SK-N-SH treated with all-trans-retinoic acid at 6 μM for 48 hours (cell line): ENCODE measurements at regions not wholly inside any gene's neighbourhood (a gene's known extent, or its start where the extent isn't known, plus 50 kb on each side); places are given as distances from the start of the nearest gene placed in this dataset.

ENCODE experiments used
- ATAC-seq: fragments of 200-7000 bp; cut with Tn5 transposase; 3 replicates; pipeline ENCODE4 v1.9.1; 2020; ENCODE audit warnings: mild to moderate bottlenecking, moderate library complexity
- ARNTL ChIP-seq: fragments of 450-650 bp; formaldehyde crosslinking; IDR thresholded peaks from 2 replicates; pipeline ENCODE4 v1.5.0; 2020; ENCODE audit warnings: low read depth, mild to moderate bottlenecking, moderate library complexity, borderline replicate concordance
- BACH2 ChIP-seq: fragments of 250-450 bp; sonication (Bioruptor Pico); IDR thresholded peaks from 2 replicates; pipeline ENCODE4 v1.9.0; 2021; ENCODE audit warnings: mild to moderate bottlenecking, borderline replicate concordance
- CREB5 ChIP-seq: fragments of 250-450 bp; sonication (Bioruptor Pico); IDR thresholded peaks from 2 replicates; pipeline ENCODE4 v1.5.1; 2020; ENCODE audit warnings: low read depth, mild to moderate bottlenecking, moderate library complexity
- ESRRG ChIP-seq: fragments of 250-450 bp; sonication (Bioruptor Pico); IDR thresholded peaks from 2 replicates; pipeline ENCODE4 v1.6.1; 2021; ENCODE audit warnings: mild to moderate bottlenecking
- GLIS3 ChIP-seq: fragments of 250-450 bp; sonication (Bioruptor Pico); IDR thresholded peaks from 2 replicates; pipeline ENCODE4 v1.5.0; 2020; ENCODE audit warnings: mild to moderate bottlenecking, moderate library complexity
- ISL1 ChIP-seq: fragments of 250-450 bp; sonication (Bioruptor Pico); IDR thresholded peaks from 2 replicates; pipeline ENCODE4 v2.1.2; 2022; ENCODE audit warnings: mild to moderate bottlenecking, moderate library complexity
- PPARA ChIP-seq: fragments of 250-450 bp; sonication (Bioruptor Pico); IDR thresholded peaks from 2 replicates; pipeline ENCODE4 v1.5.0; 2020; ENCODE audit warnings: mild to moderate bottlenecking, borderline replicate concordance
- RARB ChIP-seq: fragments of 250-450 bp; sonication (Bioruptor Pico); IDR thresholded peaks from 2 replicates; pipeline ENCODE4 v1.8.0; 2021; ENCODE audit warnings: mild to moderate bottlenecking, moderate library complexity
- SNAI2 ChIP-seq: fragments of 250-450 bp; sonication (Bioruptor Pico); IDR thresholded peaks from 2 replicates; pipeline ENCODE4 v1.5.0; 2020; ENCODE audit warnings: mild to moderate bottlenecking, moderate library complexity
- TOX ChIP-seq: fragments of 250-450 bp; sonication (Bioruptor Pico); IDR thresholded peaks from 2 replicates; pipeline ENCODE4 v1.8.0; 2021; ENCODE audit warnings: mild to moderate bottlenecking, moderate library complexity, borderline replicate concordance
- ZFP30 ChIP-seq: fragments of 450-650 bp; formaldehyde crosslinking; IDR thresholded peaks from 2 replicates; pipeline ENCODE4 v1.5.0; 2022; ENCODE audit warnings: mild to moderate bottlenecking, moderate library complexity
- ZNF565 ChIP-seq: fragments of 450-650 bp; formaldehyde crosslinking; conservative IDR thresholded peaks from 2 replicates; pipeline ENCODE4 v1.5.0; 2020; ENCODE audit warnings: low read depth, mild to moderate bottlenecking, moderate library complexity
- ZNF70 ChIP-seq: fragments of 450-650 bp; formaldehyde crosslinking; IDR thresholded peaks from 2 replicates; pipeline ENCODE4 v1.5.0; 2020; ENCODE audit warnings: mild to moderate bottlenecking, moderate library complexity
- ZNF8 ChIP-seq: fragments of 450-650 bp; formaldehyde crosslinking; IDR thresholded peaks from 2 replicates; pipeline ENCODE4 v1.5.0; 2020; ENCODE audit warnings: mild to moderate bottlenecking, moderate library complexity
- TF ChIP-seq, protein P1 (sequence below): fragments of 250-450 bp; sonication (Bioruptor Pico); IDR thresholded peaks from 2 replicates; pipeline ENCODE4 v1.8.0; 2020; ENCODE audit warnings: mild to moderate bottlenecking, moderate library complexity, borderline replicate concordance
- TF ChIP-seq, protein P2 (sequence below): fragments of 250-450 bp; sonication (Bioruptor Pico); IDR thresholded peaks from 2 replicates; pipeline ENCODE4 v1.8.0; 2021; ENCODE audit warnings: low read depth, mild to moderate bottlenecking, moderate library complexity, borderline replicate concordance
- TF ChIP-seq, protein P3 (sequence below): fragments of 250-450 bp; sonication (Bioruptor Pico); IDR thresholded peaks from 2 replicates; pipeline ENCODE4 v1.5.0; 2020; ENCODE audit warnings: mild to moderate bottlenecking, moderate library complexity

- ATAC-seq = no peak
- no peak for TF ChIP-seq ESRRG (CRISPR knock-in tag)
- no peak for TF ChIP-seq ISL1 (CRISPR knock-in tag)
- TF ChIP-seq, protein P1, sequence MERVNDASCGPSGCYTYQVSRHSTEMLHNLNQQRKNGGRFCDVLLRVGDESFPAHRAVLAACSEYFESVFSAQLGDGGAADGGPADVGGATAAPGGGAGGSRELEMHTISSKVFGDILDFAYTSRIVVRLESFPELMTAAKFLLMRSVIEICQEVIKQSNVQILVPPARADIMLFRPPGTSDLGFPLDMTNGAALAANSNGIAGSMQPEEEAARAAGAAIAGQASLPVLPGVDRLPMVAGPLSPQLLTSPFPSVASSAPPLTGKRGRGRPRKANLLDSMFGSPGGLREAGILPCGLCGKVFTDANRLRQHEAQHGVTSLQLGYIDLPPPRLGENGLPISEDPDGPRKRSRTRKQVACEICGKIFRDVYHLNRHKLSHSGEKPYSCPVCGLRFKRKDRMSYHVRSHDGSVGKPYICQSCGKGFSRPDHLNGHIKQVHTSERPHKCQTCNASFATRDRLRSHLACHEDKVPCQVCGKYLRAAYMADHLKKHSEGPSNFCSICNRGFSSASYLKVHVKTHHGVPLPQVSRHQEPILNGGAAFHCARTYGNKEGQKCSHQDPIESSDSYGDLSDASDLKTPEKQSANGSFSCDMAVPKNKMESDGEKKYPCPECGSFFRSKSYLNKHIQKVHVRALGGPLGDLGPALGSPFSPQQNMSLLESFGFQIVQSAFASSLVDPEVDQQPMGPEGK (CRISPR knock-in tag) = no peak
- no peak for TF ChIP-seq ZFP30 (CRISPR knock-in tag)
- TF ChIP-seq SNAI2 = no peak
- TF ChIP-seq BACH2 = no peak
- TF ChIP-seq RARB (CRISPR knock-in tag) = no peak
- no peak for TF ChIP-seq GLIS3
- TF ChIP-seq, protein P2, sequence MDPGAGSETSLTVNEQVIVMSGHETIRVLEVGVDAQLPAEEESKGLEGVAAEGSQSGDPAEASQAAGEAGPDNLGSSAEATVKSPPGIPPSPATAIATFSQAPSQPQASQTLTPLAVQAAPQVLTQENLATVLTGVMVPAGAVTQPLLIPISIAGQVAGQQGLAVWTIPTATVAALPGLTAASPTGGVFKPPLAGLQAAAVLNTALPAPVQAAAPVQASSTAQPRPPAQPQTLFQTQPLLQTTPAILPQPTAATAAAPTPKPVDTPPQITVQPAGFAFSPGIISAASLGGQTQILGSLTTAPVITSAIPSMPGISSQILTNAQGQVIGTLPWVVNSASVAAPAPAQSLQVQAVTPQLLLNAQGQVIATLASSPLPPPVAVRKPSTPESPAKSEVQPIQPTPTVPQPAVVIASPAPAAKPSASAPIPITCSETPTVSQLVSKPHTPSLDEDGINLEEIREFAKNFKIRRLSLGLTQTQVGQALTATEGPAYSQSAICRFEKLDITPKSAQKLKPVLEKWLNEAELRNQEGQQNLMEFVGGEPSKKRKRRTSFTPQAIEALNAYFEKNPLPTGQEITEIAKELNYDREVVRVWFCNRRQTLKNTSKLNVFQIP (CRISPR knock-in tag) = no peak
- TF ChIP-seq PPARA (CRISPR knock-in tag) = no peak
Measured at GRCh38 chr2:220162320-220162719, 534.9 kb downstream of the SLC4A3 start.

GRCh38 chr2:220163486-220163885 lies 536.1 kb downstream of the SLC4A3 start:
- ATAC-seq = no peak
- TF ChIP-seq GLIS3 (no peak), SNAI2 (no peak), RARB (CRISPR knock-in tag) (no peak), ARNTL (CRISPR knock-in tag) (no peak)

DNA sequence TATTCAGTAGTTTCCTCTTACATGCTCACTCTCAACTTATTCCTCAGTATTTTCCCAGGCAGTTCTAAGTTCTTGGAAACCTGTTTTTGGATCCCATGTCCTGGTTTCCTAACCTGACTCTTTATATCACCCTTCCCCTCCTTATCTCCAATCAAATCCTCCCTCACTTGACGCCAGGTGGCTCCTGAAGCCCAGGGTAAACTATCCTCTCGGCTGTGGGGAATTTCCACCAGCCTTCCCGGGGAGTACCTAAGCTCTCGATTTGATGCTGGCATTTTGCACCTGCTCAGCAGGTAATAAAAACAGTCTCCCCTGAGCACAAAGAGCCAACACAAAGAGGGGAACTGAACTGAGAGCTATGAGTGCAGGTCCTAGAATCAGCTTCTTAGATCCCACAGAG lies 538.0 kb downstream of the SLC4A3 start:
- ATAC-seq = peak; percentile 48; the same call in 1 of the 3 replicates
- TF ChIP-seq ZNF70 (CRISPR knock-in tag) (no peak), CREB5 (CRISPR knock-in tag) (no peak), RARB (CRISPR knock-in tag) (no peak), TOX (CRISPR knock-in tag) (no peak), BACH2 (no peak), ZFP30 (CRISPR knock-in tag) (no peak), ARNTL (CRISPR knock-in tag) (no peak), ZNF8 (CRISPR knock-in tag) (no peak), ZNF565 (CRISPR knock-in tag) (no peak), ISL1 (CRISPR knock-in tag) (no peak)
- TF ChIP-seq, protein P1 (CRISPR knock-in tag) = no peak
- TF ChIP-seq, protein P3, sequence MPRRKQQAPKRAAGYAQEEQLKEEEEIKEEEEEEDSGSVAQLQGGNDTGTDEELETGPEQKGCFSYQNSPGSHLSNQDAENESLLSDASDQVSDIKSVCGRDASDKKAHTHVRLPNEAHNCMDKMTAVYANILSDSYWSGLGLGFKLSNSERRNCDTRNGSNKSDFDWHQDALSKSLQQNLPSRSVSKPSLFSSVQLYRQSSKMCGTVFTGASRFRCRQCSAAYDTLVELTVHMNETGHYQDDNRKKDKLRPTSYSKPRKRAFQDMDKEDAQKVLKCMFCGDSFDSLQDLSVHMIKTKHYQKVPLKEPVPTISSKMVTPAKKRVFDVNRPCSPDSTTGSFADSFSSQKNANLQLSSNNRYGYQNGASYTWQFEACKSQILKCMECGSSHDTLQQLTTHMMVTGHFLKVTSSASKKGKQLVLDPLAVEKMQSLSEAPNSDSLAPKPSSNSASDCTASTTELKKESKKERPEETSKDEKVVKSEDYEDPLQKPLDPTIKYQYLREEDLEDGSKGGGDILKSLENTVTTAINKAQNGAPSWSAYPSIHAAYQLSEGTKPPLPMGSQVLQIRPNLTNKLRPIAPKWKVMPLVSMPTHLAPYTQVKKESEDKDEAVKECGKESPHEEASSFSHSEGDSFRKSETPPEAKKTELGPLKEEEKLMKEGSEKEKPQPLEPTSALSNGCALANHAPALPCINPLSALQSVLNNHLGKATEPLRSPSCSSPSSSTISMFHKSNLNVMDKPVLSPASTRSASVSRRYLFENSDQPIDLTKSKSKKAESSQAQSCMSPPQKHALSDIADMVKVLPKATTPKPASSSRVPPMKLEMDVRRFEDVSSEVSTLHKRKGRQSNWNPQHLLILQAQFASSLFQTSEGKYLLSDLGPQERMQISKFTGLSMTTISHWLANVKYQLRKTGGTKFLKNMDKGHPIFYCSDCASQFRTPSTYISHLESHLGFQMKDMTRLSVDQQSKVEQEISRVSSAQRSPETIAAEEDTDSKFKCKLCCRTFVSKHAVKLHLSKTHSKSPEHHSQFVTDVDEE = no peak
- TF ChIP-seq, protein P2 (CRISPR knock-in tag) = no peak
